ENCODE measurements at regions not wholly inside any gene's neighbourhood (a gene's known extent, or its start where the extent isn't known, plus 50 kb on each side); places are given as distances from the start of the nearest gene placed in this dataset.

- H3K4me3 ChIP-seq (ENCODE audit: low read depth in 1 of 2, low read length in 1 of 2): no peak overlapping the region
- no peak overlapping the region for H3K27ac ChIP-seq
- peaks cover 14% of the 10 kb centered on the region for H3K27me3 ChIP-seq
- TF ChIP-seq, protein P1, sequence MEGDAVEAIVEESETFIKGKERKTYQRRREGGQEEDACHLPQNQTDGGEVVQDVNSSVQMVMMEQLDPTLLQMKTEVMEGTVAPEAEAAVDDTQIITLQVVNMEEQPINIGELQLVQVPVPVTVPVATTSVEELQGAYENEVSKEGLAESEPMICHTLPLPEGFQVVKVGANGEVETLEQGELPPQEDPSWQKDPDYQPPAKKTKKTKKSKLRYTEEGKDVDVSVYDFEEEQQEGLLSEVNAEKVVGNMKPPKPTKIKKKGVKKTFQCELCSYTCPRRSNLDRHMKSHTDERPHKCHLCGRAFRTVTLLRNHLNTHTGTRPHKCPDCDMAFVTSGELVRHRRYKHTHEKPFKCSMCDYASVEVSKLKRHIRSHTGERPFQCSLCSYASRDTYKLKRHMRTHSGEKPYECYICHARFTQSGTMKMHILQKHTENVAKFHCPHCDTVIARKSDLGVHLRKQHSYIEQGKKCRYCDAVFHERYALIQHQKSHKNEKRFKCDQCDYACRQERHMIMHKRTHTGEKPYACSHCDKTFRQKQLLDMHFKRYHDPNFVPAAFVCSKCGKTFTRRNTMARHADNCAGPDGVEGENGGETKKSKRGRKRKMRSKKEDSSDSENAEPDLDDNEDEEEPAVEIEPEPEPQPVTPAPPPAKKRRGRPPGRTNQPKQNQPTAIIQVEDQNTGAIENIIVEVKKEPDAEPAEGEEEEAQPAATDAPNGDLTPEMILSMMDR (IDR thresholded peaks at IDR 0.05): no peak
- H3K4me1 ChIP-seq (ENCODE audit: control insufficient read depth in 1 of 2, insufficient read depth in 1 of 2, low read depth in 1 of 2, low read length in 1 of 2): no peaks in the 10 kb centered on the region
- H3K9me3 ChIP-seq: no peaks in the 10 kb centered on the region
- H3K36me3 ChIP-seq: no peaks in the 10 kb centered on the region
Measured at GRCh38 chr20:51335329-51335841, 207.1 kb downstream of the NFATC2 start.

- Histone ChIP-seq H3K4me1 (ENCODE audit: control insufficient read depth in 1 of 2, insufficient read depth in 1 of 2, low read depth in 1 of 2, low read length in 1 of 2) (no peaks in the 10 kb centered on the region), H3K36me3 (no peaks in the 10 kb centered on the region), H3K4me3 (ENCODE audit: low read depth in 1 of 2, low read length in 1 of 2) (no peak overlapping the region), H3K9me3 (no peaks in the 10 kb centered on the region), H3K27me3 (peaks cover 6% of the 10 kb centered on the region), H3K27ac (no peak overlapping the region)
- TF ChIP-seq, protein P1 (IDR thresholded peaks at IDR 0.05): no peak
Measured at GRCh38 chr20:51334609-51335008, 207.9 kb downstream of the NFATC2 start.

DNA sequence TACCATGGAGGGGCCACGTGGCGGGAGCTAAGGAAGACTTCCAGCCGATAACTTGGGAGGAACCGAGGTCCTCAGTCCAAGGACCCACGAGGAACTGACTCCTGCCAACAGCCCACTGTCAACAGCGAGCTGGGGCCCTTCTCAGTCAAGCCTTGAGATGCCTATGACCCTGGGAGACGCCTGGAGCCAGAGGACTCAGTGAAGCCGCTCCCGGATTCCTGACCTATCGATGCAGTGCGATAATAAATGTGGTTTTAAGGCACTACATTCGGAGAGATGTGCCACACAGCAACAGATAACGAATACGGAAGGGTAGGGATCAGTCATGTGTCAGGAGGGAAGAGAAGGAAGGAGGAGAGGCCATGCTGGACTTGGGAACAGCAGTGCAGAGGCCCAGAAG is 208.5 kb downstream of the NFATC2 start:
- Histone ChIP-seq H3K27me3 (no peaks in the 10 kb centered on the region), H3K36me3 (no peaks in the 10 kb centered on the region), H3K4me1 (ENCODE audit: control insufficient read depth in 1 of 2, insufficient read depth in 1 of 2, low read depth in 1 of 2, low read length in 1 of 2) (no peaks in the 10 kb centered on the region), H3K27ac (no peak overlapping the region), H3K9me3 (no peaks in the 10 kb centered on the region), H3K4me3 (ENCODE audit: low read depth in 1 of 2, low read length in 1 of 2) (no peak overlapping the region)
- TF ChIP-seq, protein P1 (IDR thresholded peaks at IDR 0.05): no peak

DNA sequence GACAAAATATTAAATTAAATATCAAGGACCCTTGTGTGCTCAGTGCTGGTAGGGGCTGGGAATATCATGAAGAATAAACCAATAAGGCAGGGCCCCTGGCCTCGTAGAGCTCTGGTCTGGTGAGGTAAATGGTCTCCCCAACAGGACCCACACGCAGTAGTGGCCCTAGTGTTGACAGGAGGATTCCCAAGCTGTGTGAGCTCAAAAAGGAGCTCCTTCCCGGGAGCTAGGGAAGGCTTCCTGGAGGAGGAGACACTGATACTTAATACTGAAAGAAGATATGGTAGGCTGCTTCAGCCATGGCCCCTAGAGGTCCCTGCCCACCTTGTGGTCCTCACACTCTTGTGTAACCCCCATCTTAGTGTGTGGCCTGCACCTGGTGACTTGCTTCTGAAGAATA is 209.1 kb downstream of the NFATC2 start:
- H3K27ac ChIP-seq: no peak overlapping the region
- H3K36me3 ChIP-seq: no peaks in the 10 kb centered on the region
- H3K27me3 ChIP-seq: no peaks in the 10 kb centered on the region
- TF ChIP-seq, protein P1 (IDR thresholded peaks at IDR 0.05): no peak
- H3K9me3 ChIP-seq: no peaks in the 10 kb centered on the region
- no peak overlapping the region for H3K4me3 ChIP-seq (ENCODE audit: low read depth in 1 of 2, low read length in 1 of 2)
- H3K4me1 ChIP-seq (ENCODE audit: control insufficient read depth in 1 of 2, insufficient read depth in 1 of 2, low read depth in 1 of 2, low read length in 1 of 2): no peaks in the 10 kb centered on the region

GRCh38 chr20:51331481-51331880 is 211.0 kb downstream of the NFATC2 start:
- Histone ChIP-seq H3K27me3 (no peaks in the 10 kb centered on the region), H3K4me3 (ENCODE audit: low read depth in 1 of 2, low read length in 1 of 2) (no peak overlapping the region), H3K36me3 (no peaks in the 10 kb centered on the region), H3K4me1 (ENCODE audit: control insufficient read depth in 1 of 2, insufficient read depth in 1 of 2, low read depth in 1 of 2, low read length in 1 of 2) (no peaks in the 10 kb centered on the region), H3K27ac (no peak overlapping the region), H3K9me3 (no peaks in the 10 kb centered on the region)
- TF ChIP-seq, protein P1 (IDR thresholded peaks at IDR 0.05): no peak

DNA sequence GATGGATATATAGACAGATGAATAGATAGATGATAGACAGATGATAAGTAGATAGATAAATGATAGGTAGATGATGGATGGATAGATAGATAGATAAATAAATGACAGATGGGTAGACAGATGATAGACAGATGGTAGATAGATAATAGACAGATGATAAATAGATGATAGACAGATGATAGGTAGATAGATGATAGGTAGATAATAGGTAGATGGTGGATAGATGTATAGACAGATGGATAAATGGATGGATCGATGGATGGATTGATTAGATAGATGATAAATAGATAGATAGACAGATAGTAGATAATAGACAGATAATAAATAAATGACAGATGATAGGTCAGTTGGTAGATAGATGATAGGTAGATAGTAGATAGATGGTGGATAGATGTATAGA is 212.7 kb downstream of the NFATC2 start:
- TF ChIP-seq, protein P1 (IDR thresholded peaks at IDR 0.05): no peak
- Histone ChIP-seq H3K27me3 (no peaks in the 10 kb centered on the region), H3K36me3 (no peaks in the 10 kb centered on the region), H3K4me1 (ENCODE audit: control insufficient read depth in 1 of 2, insufficient read depth in 1 of 2, low read depth in 1 of 2, low read length in 1 of 2) (no peaks in the 10 kb centered on the region), H3K4me3 (ENCODE audit: low read depth in 1 of 2, low read length in 1 of 2) (no peak overlapping the region), H3K27ac (no peak overlapping the region), H3K9me3 (no peaks in the 10 kb centered on the region)

Measured in neutrophil (primary cell).